ENCODE measurements at regions not wholly inside any gene's neighbourhood (a gene's known extent, or its start where the extent isn't known, plus 50 kb on each side); places are given as distances from the start of the nearest gene placed in this dataset.

DNA sequence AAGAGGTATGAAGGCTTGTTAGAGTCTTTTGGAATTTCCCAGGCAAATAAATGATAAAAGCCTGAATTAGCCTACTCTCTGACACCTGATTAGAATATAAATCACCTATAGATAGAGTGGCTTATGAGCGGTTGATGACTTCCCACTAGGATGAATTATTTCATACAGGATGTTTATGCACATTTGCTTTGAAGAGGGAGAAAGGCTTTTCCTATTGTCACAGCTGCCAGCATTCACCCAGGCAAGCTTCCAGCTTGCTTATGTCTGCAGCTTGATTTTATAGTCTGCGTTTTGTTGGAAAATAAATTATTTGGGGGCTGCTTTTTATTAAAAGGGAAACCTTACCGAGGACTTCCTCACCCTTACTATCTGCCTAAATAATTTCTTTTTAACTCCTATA lies 51.3 kb upstream of the EIF2S2 start:
- peak; percentile 6 for DNase-seq

DNA sequence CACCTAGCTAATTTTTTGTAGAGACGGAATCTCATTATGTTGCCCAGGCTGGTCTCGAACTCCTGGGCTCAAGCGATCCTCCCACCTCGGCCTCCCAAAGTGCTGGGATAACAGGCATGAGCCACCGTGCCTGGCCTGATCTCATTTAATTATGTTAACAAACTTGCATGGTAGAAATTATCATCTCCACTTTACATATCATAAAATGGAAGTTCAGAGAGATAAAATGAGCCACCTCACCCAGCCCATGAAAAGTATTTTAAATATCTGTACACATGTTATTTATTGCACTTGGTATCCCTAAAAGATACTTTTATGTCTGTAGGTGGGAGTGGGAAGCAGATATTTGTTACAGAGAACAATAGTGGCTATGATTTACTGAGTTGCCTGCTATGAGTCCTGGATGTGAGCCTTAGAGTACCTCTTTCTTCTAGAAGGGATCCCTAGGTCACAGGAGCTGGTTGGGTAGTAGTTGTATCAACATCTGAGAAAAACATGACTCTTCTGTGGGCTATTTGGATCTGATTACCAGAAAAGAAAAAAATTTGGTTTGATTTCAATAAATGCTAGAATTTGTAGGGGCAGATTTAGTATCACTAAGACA lies 52.4 kb upstream of the EIF2S2 start:
- no peak for DNase-seq

DNA sequence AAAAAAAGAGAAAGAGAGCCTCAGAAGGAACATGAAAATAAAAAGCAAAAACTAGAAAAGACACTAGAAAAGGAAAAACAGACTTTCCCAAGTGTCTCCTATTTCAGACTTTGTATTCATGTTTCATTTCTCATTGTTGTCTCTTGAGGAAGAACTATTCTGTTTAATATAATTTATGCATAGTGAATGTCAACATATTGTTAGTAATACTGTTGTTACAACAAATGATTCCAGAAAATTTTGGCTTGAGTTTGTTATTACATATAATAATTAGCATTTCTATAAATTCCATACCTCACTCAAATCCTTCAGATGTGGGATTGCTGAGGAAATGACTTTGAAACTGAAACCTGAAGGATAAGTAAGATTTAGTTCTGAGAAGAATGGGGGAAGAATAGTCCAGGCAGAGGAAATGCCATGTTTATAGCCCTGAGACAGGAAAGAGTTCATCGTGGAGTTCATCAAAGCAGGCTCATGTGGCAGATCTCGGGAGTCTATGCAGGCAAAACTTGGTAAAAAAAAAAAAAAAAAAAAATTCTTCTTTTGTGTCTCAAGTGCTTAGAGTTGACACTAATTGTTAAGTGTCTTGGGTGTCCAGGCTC lies 53.1 kb upstream of the EIF2S2 start:
- DNase-seq, result no peak

DNA sequence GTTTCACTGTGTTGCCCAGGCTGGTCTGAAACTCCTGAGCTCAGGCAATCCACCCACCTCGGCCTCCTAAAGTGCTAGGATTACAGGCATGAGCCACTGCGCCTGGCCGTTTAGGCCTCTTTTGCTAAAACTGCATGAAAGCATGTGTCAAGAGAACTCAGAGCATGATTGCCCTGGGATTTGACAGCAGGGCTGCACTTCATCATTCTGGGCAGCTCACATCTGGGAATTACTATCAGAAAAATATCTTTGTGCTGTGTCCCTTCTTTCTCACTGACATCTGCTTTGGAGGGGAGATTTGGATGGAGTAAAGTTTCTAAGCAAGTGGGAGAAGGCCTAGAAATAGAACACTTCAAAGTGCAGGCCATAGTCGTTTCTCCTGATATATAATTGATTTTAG lies 59.6 kb upstream of the EIF2S2 start:
- DNase-seq, result no peak

DNA sequence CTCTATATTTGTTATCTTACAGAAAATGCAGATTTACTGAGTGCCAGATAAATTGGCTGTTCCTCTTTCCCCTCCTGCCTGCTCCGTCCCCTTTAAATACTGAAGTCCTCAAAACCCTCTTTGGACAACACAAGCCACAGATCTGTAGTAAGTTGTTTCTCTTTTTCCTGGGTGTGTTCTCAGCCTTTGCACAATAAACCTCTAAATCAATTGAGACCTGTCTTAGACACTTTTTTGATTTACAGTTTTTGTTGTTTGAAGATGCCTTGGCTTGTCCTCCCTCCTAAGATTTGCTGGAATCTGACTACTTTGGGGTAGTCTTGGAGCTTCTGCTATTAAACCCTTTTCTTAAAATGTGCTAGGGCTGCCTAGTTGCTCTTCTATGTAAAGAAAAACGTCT lies 60.9 kb upstream of the EIF2S2 start:
- no peak for DNase-seq

DNA sequence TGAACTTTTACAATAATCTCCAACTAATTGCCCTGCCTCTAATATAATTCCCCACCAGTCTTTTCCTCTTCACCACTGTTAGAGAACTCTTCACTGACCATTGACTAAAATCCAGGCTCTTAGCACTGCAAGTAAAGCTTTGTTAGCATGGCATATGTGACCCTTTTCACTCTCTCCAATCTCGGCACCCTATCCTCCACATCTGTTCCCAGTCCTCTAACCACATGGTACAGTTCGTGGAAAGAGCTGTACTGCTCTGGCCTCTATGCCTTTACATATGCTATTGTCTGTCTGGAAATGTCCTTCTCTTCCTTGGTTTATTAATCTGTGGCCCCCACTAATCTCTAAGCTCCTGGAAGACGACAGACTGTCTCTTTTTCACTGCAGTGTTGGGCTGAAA lies 63.0 kb upstream of the EIF2S2 start:
- DNase-seq, result no peak

DNA sequence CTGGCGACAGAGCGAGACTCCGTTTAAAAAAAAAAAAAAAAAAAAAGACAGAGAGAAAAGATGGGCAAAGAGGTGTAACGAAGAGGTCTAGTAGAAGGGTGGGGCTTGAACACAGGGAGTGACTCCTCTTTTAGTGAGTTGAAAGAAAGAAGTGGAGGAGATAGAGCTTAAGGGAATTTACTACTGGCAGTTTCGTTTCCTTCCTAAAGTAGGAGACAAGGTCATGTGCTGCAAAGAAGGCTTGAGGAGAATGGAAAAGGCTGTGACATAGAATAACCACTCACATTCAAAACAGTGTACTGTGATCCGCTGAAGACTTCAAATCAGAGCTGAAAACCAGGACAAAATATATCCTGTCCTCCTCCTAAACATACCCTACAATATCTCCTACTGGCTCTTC lies 63.8 kb upstream of the EIF2S2 start:
- no peak for DNase-seq

DNA sequence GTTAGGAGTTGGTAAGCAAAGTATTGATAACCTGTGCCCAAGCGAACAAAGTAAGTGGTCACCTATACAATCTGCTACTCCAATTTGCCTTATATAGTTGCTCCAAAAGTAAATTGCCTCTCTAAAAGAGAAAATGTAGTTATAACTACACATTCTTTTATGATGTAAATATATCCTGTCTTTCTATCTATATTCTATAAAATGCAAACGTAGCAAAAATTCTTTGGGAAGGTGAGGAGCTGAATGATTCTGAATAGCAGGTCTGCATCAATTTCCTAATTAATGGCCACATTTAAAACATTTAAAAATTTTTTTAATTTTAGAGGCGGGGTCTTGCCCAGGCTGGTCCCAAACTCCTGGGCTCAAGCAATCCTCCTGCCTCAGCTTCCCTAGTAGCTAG lies 64.2 kb upstream of the ASIP start:
- DNase-seq, result no peak

DNA sequence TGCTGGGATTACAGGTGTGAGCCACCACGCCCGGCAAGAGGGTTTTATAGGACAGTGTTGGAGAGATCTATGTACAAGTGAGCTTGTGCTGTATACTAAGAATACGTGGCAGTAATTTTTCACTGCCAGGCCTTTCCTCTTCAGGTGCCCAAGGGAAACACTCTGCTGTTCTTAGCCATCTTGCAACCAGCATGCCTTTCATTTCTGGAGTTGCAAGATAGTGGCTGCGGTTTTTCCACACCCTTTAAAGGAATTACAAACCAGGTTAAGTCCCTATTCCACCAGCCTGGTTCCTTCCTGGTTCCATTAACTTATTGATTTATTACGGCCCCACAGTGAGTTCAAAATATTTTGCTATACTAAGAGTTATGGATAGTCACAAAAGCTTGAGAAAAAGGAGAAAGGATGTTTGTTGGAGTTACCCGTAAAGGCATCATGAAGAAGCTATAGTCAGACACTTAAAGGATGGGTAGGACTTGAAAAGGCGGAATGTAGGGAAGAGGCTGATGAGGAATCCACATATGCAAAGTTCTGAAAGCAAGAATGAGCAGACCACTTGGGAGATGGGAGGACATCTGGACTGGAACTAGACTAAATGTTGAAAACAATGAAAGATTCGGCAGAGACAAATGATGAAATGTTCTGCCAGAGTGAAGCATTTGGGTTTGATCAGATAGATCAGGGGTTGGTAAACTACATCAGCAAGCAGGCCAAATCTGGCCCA lies 61.4 kb upstream of the ASIP start:
- no peak for DNase-seq

DNA sequence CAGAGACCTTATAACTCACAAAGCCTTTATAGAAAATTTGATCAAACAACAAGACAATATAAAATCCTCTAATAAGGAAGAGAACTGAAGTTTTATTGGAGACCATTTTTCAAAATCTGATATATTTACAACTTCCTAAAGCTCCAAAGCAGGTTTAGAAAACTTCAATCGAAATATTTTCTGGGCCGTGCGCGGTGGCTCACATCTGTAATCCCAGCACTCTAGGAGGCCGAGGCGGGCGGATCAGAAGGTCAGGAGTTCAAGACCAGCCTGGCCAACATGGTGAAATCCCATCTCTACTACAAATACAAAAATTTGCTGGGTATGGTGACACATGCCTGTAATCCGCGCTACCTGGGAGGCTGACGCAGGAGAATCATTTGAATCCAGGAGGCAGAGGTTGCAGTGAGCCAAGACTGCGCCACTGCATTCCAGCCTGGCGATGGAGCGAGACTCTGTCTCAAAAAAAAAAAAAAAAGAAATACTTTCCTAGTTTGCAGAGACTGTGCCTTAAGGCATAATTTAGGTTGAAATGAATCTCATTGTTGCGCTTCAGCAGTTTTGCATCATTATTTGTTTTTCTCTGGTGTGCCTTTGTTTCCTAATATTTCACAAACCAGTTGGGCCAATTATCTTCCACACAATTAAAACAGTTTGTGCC lies 60.6 kb upstream of the ASIP start:
- DNase-seq, result no peak

DNA sequence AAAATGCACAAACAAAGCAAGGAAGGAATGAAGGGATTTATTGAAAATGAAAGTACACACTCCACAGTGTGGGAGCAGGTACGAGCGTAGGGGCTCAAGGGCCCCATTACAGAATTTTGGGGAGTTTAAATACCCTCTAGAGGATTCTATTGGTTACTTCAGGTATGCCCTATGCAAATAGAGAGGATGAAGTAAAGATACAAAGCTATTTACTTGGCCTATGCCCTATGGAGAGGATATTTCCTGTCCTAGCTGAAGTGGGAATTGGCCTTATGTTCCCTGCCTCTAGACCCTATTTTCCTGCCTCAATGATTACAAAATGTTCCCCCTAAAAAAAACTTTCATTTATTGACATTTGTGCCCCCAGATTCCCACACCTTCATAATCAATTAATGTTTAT lies 59.7 kb upstream of the ASIP start:
- DNase-seq, result no peak

DNA sequence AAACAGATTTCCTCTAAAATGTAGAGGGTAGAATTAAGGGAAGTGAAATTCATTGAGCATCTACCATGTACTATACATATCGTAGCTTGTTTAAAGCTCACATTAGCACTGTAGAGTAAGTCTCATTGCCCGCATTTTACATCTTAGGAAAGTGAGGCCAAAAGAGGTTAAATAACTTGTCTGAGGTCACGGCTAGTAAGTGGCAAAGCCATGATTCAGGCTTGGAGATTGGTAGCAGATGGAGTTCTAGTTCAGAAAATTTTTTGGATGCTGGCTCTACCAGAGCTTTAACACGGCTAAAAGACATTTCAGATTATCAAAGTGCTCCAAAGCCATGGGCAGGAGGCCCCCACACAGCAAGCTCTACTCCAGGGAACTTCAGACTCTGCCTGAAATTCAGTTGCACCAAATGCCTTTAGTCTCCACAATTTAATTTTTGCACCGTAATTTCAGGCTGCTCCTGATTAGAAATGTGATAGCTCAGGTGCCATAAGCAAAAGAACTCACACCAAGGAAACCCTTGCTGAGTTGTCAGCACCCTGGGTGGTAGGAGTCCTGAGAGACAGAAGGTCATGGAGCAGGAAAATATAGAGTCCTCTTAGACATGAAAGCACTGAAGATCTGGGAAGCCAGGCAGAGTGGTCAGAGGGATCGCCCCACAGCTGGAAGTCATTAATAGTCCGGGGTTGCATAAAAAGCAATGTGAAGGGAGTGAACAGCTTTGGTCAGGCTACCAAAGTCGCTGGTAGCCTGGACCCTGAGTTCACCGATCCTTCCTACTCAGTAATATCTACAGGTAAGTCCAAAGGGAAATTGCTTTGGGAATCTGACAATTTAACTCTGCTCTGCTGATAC lies 55.2 kb upstream of the ASIP start:
- no peak for DNase-seq

DNA sequence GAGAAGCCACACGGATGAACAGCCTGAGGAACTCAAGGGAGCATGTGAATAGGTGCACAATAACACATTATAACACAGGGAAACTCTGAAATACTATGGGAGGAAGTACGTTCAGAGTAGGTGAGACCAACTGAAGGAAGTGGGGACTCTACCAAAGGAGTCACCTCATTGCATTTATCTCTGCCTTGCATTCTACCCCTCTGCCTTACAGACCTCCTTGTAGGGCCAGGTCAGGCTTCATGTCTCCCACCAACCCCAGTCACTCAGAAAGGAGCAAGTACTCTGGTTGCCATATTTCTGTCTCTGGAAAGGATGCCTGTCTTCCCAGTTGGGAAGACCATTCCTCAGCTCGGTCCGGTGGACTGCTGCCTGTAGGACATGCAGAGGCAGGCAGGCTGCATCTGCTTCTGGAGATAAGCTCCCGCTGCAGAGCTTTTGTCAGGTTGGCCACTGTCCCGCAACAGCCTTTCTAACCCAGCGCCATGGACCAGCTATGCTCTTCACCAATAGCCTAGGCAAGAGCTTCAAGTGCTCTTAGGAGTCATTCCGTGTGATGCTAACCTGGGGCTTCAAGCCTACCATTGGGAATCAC lies 51.6 kb upstream of the ASIP start:
- DNase-seq, result no peak

DNA sequence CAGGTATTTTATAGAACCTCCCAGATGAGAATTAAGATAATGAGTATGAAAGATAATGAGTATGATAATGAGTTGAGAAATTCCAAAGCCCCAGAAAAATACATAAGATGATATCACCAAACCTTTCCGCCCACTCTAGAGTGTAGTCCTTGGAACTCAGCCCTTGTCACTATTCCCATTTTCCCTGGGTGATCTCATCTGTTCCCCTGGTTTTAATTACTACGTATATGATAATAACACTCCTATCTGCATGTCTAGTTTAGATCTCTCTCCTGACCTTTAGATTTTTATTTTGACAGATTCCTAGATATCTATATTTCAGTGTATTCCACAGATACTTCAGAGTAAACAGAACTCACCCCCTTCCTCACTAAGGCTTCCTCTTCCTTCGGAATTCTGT lies 51.0 kb upstream of the ASIP start:
- DNase-seq, result no peak

DNA sequence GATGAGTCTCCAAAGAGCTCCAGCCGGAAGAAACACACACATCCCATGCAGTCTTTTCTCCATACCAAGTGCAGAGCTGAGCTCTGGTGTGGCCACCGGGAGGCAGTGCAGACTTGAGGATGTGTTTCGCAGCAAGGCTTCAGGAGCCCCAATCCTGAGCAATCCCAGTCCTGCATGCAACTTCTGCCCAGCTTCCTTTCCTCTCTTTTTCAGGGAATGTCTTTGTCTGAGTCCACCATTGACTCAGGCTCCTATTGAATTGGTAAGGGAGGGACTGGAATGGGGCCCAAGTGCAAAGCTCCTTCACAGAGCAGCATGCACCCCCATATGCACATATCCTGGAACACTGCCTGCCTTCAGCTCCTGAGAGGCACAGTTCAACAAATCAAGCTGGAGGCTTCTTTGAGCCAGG lies 50.5 kb upstream of the ASIP start:
- peak; percentile 41 for DNase-seq

All from NCI-H774 (cell line).